Calu3 (cell line): ENCODE measurements at regions not wholly inside any gene's neighbourhood (a gene's known extent, or its start where the extent isn't known, plus 50 kb on each side); places are given as distances from the start of the nearest gene placed in this dataset.

Experiments
- BruUV-seq: library from RNA; stranded (reverse); fragments of 400-500 nt; replicated peaks from 2 replicates; lab custom pipeline; 2021; lab: Mats Ljungman, UMichigan
- CTCF ChIA-PET: fragments of 300-600 bp; sonication (Branson Sonifier 250); formaldehyde crosslinking; loops from one replicate; lab custom pipeline; 2022; ENCODE audit warnings: antibody characterized with exemption; lab: Charles Lee
- DNase-seq: peaks from one replicate; pipeline ENCODE4 v3.0.0; 2022
- H3K27ac Mint-ChIP-seq: one replicate; pipeline ENCODE4 v1.8.0; 2022; ENCODE audit warnings: mixed read lengths; ENCODE audit not compliant: unreplicated experiment
- H3K27me3 Mint-ChIP-seq: one replicate; pipeline ENCODE4 v1.8.0; 2022; ENCODE audit warnings: mixed read lengths; ENCODE audit not compliant: unreplicated experiment
- H3K36me3 Mint-ChIP-seq: one replicate; pipeline ENCODE4 v1.8.0; 2022; ENCODE audit warnings: mild to moderate bottlenecking, moderate library complexity, mixed read lengths; ENCODE audit not compliant: insufficient read depth, unreplicated experiment
- H3K4me1 Mint-ChIP-seq: one replicate; pipeline ENCODE4 v1.8.0; 2022; ENCODE audit warnings: mild to moderate bottlenecking, low read depth, mixed read lengths; ENCODE audit not compliant: unreplicated experiment
- H3K4me3 Mint-ChIP-seq: one replicate; pipeline ENCODE4 v1.8.0; 2022; ENCODE audit warnings: mild to moderate bottlenecking, low read depth, moderate library complexity, mixed read lengths; ENCODE audit not compliant: unreplicated experiment
- H3K9me3 Mint-ChIP-seq: one replicate; pipeline ENCODE4 v1.8.0; 2022; ENCODE audit warnings: low read depth, mixed read lengths; ENCODE audit not compliant: unreplicated experiment
- CTCF ChIP-seq: fragments of 200-600 bp; IDR thresholded peaks from one replicate; pipeline ENCODE4 v1.8.0; 2022; ENCODE audit warnings: antibody characterized with exemption; ENCODE audit not compliant: unreplicated experiment
- intact Hi-C: fragments of 100-400 bp; cut with micrococcal nuclease; formaldehyde crosslinking; loops from one replicate; pipeline ENCODE4 v1.10.0; 2022; ENCODE audit not compliant: unreplicated experiment

GRCh38 chr18:60200558-60200957 is 172.0 kb downstream of the MC4R start:
- DNase-seq = no peak
- Mint-ChIP-seq H3K4me1 (no peaks in the 10 kb centered on the region), H3K4me3 (no peak overlapping the region), H3K9me3 (peaks cover 5% of the 10 kb centered on the region), H3K27ac (no peak overlapping the region), H3K27me3 (peaks cover 12% of the 10 kb centered on the region), H3K36me3 (no peaks in the 10 kb centered on the region)
- no peak for TF ChIP-seq CTCF
- CTCF ChIA-PET = no interaction called here
- BruUV-seq = no TSS peak
- intact Hi-C loops = no loop called here

DNA sequence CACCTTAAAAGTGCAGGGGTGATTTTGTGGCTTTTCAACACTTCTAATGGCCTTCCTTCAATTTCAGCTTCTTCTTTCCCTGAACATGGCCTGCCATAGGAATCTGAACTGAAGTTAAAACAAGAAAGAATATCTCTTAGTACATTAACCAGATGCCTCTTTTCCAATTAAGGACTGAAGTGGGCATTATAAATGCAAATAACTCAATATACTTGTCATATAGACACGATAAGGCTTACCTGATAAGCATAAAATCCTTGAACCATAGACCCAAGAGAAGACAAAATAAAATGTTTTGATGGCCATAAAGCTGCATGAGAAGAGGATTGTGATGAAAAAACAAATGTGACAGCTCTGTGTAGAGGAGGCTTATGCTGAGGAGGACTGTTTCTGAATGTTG is 173.1 kb downstream of the MC4R start:
- BruUV-seq = no TSS peak
- Mint-ChIP-seq H3K27me3 (peaks cover 1% of the 10 kb centered on the region), H3K4me3 (no peak overlapping the region), H3K27ac (no peak overlapping the region), H3K9me3 (peaks cover 5% of the 10 kb centered on the region), H3K4me1 (no peaks in the 10 kb centered on the region), H3K36me3 (no peaks in the 10 kb centered on the region)
- TF ChIP-seq CTCF = no peak
- no peak for DNase-seq
- intact Hi-C loops = no loop called here
- CTCF ChIA-PET = interaction anchor here (0.6 kb wide), 1 partner anchor 215 kb away, joined by 3 read pairs; no protein-coding TSS in a partner anchor

DNA sequence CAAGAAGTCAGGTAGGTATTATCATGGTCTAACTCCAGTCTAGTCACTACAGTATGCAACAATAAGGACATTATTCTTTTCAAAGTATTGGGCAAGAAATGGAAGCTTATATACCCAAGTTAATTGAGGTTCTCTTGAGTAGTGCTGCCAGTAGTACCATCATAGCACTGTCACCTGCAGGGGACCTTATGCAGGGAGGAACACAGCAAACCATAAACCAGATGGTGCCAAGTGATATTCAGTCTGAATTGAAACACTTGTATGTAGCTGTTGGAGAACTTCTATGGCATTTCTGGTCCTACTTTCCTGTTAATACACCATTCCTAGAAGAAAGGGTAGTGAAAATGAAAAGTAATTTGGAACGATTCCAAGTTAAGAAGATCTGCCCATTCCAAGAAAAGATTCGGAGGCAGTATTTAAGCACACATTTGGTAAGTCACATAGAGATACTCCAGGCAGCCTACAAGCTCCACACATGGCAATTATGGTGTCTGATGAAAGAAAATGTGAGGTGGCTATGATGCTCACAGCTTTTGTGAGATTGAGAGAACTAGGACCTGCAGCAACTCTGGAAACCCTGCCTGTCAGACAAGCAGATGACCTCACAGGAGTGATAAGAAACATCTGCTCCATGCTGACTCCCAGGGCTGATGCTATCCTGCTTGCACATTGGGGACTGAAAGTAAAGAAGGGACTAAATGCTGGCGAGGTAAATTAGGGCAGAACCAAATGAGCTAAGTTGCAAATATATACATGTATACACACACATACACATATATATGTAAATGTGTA is 174.7 kb downstream of the MC4R start:
- intact Hi-C loops = no loop called here
- Mint-ChIP-seq H3K9me3 (peaks cover 5% of the 10 kb centered on the region), H3K4me1 (no peaks in the 10 kb centered on the region), H3K27me3 (no peaks in the 10 kb centered on the region), H3K4me3 (no peak overlapping the region), H3K27ac (no peak overlapping the region), H3K36me3 (no peaks in the 10 kb centered on the region)
- no TSS peak for BruUV-seq
- DNase-seq = no peak
- no peak for TF ChIP-seq CTCF
- CTCF ChIA-PET = no interaction called here

GRCh38 chr18:60196836-60197606 is 175.6 kb downstream of the MC4R start:
- CTCF ChIA-PET = interaction anchor here (0.6 kb wide), 1 partner anchor 252 kb away, joined by 3 read pairs; no protein-coding TSS in a partner anchor
- H3K4me1 Mint-ChIP-seq = no peaks in the 10 kb centered on the region
- DNase-seq = no peak
- H3K4me3 Mint-ChIP-seq = no peak overlapping the region
- H3K36me3 Mint-ChIP-seq = no peaks in the 10 kb centered on the region
- intact Hi-C loops = no loop called here
- H3K9me3 Mint-ChIP-seq = peaks cover 3% of the 10 kb centered on the region
- BruUV-seq = no TSS peak
- H3K27ac Mint-ChIP-seq = no peak overlapping the region
- H3K27me3 Mint-ChIP-seq = no peaks in the 10 kb centered on the region
- TF ChIP-seq CTCF = no peak
